ENCODE measurements at regions not wholly inside any gene's neighbourhood (a gene's known extent, or its start where the extent isn't known, plus 50 kb on each side); places are given as distances from the start of the nearest gene placed in this dataset.

- POLR2A ChIA-PET: interaction anchor here (0.7 kb wide), 2 partner anchors 13 to 701 kb away, joined by 4 read pairs; no protein-coding TSS in a partner anchor
- peaks cover 23% of the 10 kb centered on the region for H3K9me3 Mint-ChIP-seq
- peaks cover 6% of the 10 kb centered on the region for H3K36me3 Mint-ChIP-seq
- H3K4me3 Mint-ChIP-seq: no peak overlapping the region
- H3K27ac Mint-ChIP-seq: no peak overlapping the region
- CTCF ChIA-PET: no interaction called here
- DNase-seq (ENCODE audit: low spot score) (no peak), ATAC-seq (no peak)
- H3K4me1 Mint-ChIP-seq: no peaks in the 10 kb centered on the region
- H3K27me3 Mint-ChIP-seq (ENCODE audit: low read depth): no peaks in the 10 kb centered on the region
- TF ChIP-seq NR3C1 (CRISPR knock-in tag; conservative IDR thresholded peaks at IDR 0.05; ENCODE audit: low read depth): no peak
- TF ChIP-seq CREB1 (CRISPR knock-in tag; IDR thresholded peaks at IDR 0.05): no peak
- TF ChIP-seq, protein P1, sequence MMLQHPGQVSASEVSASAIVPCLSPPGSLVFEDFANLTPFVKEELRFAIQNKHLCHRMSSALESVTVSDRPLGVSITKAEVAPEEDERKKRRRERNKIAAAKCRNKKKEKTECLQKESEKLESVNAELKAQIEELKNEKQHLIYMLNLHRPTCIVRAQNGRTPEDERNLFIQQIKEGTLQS (CRISPR knock-in tag; conservative IDR thresholded peaks at IDR 0.05): no peak
- TF ChIP-seq TCF7 (CRISPR knock-in tag; IDR thresholded peaks at IDR 0.05; ENCODE audit: low read depth): no peak
- no peak for TF ChIP-seq TEAD1 (CRISPR knock-in tag; IDR thresholded peaks at IDR 0.05)
- no peak for TF ChIP-seq ESRRA (CRISPR knock-in tag; IDR thresholded peaks at IDR 0.05; ENCODE audit: borderline replicate concordance)
- no peak for TF ChIP-seq NFYB (CRISPR knock-in tag; conservative IDR thresholded peaks at IDR 0.05; ENCODE audit: low read depth)
- TF ChIP-seq FOXP1 (CRISPR knock-in tag; IDR thresholded peaks at IDR 0.05; ENCODE audit: borderline replicate concordance): no peak
- no peak for TF ChIP-seq NR2C2 (CRISPR knock-in tag; IDR thresholded peaks at IDR 0.05)
- TF ChIP-seq ZNF396 (CRISPR knock-in tag; IDR thresholded peaks at IDR 0.05; ENCODE audit: borderline replicate concordance): no peak
- no peak for TF ChIP-seq ARID4B (CRISPR knock-in tag; IDR thresholded peaks at IDR 0.05; ENCODE audit: borderline replicate concordance)
- no peak for TF ChIP-seq E2F4 (CRISPR knock-in tag; IDR thresholded peaks at IDR 0.05; ENCODE audit: borderline replicate concordance, low read depth)
- TF ChIP-seq SOX15 (CRISPR knock-in tag; IDR thresholded peaks at IDR 0.05): no peak
- no peak for TF ChIP-seq FOXK1 (CRISPR knock-in tag; IDR thresholded peaks at IDR 0.05)
These were observed 982.4 kb upstream of the MIR17HG start for GRCh38 chr13:90365130-90365529.

DNA sequence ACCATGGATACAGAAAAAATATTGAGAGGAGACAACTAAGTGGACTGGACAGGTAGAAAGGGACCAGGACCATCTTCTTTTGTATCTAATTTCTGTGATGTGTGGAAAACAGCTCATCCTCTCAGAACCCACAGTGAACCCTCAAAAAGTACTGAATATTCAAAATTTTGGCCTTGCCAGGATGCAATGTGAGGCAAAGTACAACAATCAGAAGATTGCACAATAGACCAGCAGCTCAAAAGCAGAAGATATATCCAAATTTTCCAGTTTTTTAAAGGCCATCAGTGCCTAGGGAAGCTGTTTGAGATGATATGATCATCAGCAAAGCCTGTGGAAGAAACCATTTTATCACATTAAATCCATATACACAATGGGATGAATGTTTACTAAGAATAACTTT is 973.3 kb upstream of the MIR17HG start:
- POLR2A ChIA-PET: no interaction called here
- CTCF ChIA-PET: no interaction called here
- DNase-seq (ENCODE audit: low spot score) (no peak), ATAC-seq (no peak)
- H3K9me3 Mint-ChIP-seq: peaks cover 19% of the 10 kb centered on the region
- H3K36me3 Mint-ChIP-seq: no peaks in the 10 kb centered on the region
- no peak overlapping the region for H3K4me3 Mint-ChIP-seq
- H3K27me3 Mint-ChIP-seq (ENCODE audit: low read depth): no peaks in the 10 kb centered on the region
- H3K4me1 Mint-ChIP-seq: no peaks in the 10 kb centered on the region
- no peak overlapping the region for H3K27ac Mint-ChIP-seq
- TF ChIP-seq, protein P2, sequence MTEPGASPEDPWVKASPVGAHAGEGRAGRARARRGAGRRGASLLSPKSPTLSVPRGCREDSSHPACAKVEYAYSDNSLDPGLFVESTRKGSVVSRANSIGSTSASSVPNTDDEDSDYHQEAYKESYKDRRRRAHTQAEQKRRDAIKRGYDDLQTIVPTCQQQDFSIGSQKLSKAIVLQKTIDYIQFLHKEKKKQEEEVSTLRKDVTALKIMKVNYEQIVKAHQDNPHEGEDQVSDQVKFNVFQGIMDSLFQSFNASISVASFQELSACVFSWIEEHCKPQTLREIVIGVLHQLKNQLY (CRISPR knock-in tag; IDR thresholded peaks at IDR 0.05): no peak
- TF ChIP-seq CREB1 (CRISPR knock-in tag; IDR thresholded peaks at IDR 0.05): no peak
- no peak for TF ChIP-seq ZNF232 (CRISPR knock-in tag; IDR thresholded peaks at IDR 0.05)
- TF ChIP-seq IRF1 (CRISPR knock-in tag; IDR thresholded peaks at IDR 0.05): no peak
- TF ChIP-seq NR2C2 (CRISPR knock-in tag; IDR thresholded peaks at IDR 0.05): no peak
- TF ChIP-seq, protein P3, sequence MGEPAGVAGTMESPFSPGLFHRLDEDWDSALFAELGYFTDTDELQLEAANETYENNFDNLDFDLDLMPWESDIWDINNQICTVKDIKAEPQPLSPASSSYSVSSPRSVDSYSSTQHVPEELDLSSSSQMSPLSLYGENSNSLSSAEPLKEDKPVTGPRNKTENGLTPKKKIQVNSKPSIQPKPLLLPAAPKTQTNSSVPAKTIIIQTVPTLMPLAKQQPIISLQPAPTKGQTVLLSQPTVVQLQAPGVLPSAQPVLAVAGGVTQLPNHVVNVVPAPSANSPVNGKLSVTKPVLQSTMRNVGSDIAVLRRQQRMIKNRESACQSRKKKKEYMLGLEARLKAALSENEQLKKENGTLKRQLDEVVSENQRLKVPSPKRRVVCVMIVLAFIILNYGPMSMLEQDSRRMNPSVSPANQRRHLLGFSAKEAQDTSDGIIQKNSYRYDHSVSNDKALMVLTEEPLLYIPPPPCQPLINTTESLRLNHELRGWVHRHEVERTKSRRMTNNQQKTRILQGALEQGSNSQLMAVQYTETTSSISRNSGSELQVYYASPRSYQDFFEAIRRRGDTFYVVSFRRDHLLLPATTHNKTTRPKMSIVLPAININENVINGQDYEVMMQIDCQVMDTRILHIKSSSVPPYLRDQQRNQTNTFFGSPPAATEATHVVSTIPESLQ (CRISPR knock-in tag; IDR thresholded peaks at IDR 0.05): no peak
- TF ChIP-seq SMAD3 (CRISPR knock-in tag; IDR thresholded peaks at IDR 0.05; ENCODE audit: borderline replicate concordance): no peak
- TF ChIP-seq KAT7 (CRISPR knock-in tag; IDR thresholded peaks at IDR 0.05; ENCODE audit: borderline replicate concordance): no peak
- no peak for TF ChIP-seq SOX15 (CRISPR knock-in tag; IDR thresholded peaks at IDR 0.05)
- no peak for TF ChIP-seq ZNF512 (CRISPR knock-in tag; IDR thresholded peaks at IDR 0.05; ENCODE audit: borderline replicate concordance)
